Epithelial cell of proximal tubule (primary cell): ENCODE measurements at regions not wholly inside any gene's neighbourhood (a gene's known extent, or its start where the extent isn't known, plus 50 kb on each side); places are given as distances from the start of the nearest gene placed in this dataset.

Source experiments
- DNase-seq: peaks from one replicate; pipeline ENCODE4 v3.0.0-alpha.2; 2011; ENCODE audit warnings: low read depth
- H3K4me3 ChIP-seq: 2 replicates; pipeline ENCODE4 v1.5.1; 2011; ENCODE audit warnings: low read depth, mild to moderate bottlenecking, low read length
- CTCF ChIP-seq: conservative IDR thresholded peaks from 2 replicates; pipeline ENCODE4 v1.5.1; 2012; ENCODE audit warnings: low read depth, mild to moderate bottlenecking, low read length

- no peak for TF ChIP-seq CTCF
- DNase-seq, result no peak
- no peak overlapping the region for H3K4me3 ChIP-seq
Measured at GRCh38 chr10:121306159-121306673, 292.0 kb downstream of the FGFR2 start.

GRCh38 chr10:121307411-121307980 is 290.7 kb downstream of the FGFR2 start:
- TF ChIP-seq CTCF, result no peak
- DNase-seq, result no peak
- no peak overlapping the region for H3K4me3 ChIP-seq

- TF ChIP-seq CTCF, result no peak
- DNase-seq, result no peak
Measured at GRCh38 chr10:121308020-121308419, 290.2 kb downstream of the FGFR2 start.

GRCh38 chr10:121309164-121309563 is 289.1 kb downstream of the FGFR2 start:
- no peak overlapping the region for H3K4me3 ChIP-seq
- DNase-seq, result no peak
- TF ChIP-seq CTCF, result no peak

More at GRCh38 chr10:121308020-121308419, 290.2 kb downstream of the FGFR2 start:
- no peak overlapping the region for H3K4me3 ChIP-seq

GRCh38 chr10:121310151-121310711 is 288.0 kb downstream of the FGFR2 start:
- no peak for TF ChIP-seq CTCF
- no peak overlapping the region for H3K4me3 ChIP-seq
- DNase-seq, result peak; percentile 48

- no peak for TF ChIP-seq CTCF
- no peak for DNase-seq
- no peak overlapping the region for H3K4me3 ChIP-seq
Measured at GRCh38 chr10:121311812-121312443, 286.3 kb downstream of the FGFR2 start.

- no peak for DNase-seq
- TF ChIP-seq CTCF, result no peak
- no peak overlapping the region for H3K4me3 ChIP-seq
Measured at GRCh38 chr10:121312587-121312986, 285.7 kb downstream of the FGFR2 start.
